ENCODE measurements at regions not wholly inside any gene's neighbourhood (a gene's known extent, or its start where the extent isn't known, plus 50 kb on each side); places are given as distances from the start of the nearest gene placed in this dataset.

DNA sequence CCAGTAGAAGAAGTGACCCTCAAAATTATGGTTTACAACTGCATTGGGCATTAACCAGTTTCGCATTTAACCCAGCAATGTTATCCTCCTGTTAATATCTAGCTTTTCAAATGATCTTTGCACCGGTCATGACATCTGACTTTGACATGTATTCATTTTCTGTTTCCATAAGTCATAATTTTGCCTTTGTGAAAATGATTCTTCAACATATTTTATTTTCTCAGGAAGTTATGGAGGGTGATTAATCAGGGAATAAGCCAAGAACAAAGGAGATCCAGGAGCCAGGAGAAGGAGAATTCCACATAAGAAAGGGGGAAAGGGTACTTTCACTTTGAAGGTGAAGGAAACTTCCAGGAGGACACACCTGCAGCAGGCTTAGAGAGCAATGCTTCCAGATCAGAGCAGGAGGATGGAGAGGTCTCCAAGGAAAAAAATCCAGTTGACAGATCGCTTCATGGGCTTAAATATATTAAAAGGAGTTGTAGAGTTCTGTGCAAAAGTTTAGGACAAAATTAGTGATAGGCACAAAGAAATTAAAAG is 92.1 kb upstream of the FAM3C start:
- no peak for DNase-seq

DNA sequence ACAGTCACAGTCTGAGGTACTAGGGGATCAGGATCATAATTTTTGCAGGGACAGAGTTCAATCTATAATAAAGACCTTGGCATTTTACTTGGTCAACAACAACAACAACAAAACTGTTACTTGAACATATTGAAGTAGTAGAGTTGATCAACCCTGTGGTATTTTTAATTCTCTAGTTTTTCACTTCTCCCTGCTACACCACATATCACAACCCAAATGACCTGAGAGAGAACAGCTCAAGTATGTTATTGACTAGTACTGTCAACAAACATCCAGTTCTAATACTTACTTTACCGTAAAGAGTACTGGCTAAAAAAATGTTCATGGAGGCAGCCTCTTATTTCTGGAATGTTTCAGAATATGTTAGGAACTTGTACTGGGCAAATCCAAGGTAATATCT is 90.5 kb upstream of the FAM3C start:
- DNase-seq, result no peak

DNA sequence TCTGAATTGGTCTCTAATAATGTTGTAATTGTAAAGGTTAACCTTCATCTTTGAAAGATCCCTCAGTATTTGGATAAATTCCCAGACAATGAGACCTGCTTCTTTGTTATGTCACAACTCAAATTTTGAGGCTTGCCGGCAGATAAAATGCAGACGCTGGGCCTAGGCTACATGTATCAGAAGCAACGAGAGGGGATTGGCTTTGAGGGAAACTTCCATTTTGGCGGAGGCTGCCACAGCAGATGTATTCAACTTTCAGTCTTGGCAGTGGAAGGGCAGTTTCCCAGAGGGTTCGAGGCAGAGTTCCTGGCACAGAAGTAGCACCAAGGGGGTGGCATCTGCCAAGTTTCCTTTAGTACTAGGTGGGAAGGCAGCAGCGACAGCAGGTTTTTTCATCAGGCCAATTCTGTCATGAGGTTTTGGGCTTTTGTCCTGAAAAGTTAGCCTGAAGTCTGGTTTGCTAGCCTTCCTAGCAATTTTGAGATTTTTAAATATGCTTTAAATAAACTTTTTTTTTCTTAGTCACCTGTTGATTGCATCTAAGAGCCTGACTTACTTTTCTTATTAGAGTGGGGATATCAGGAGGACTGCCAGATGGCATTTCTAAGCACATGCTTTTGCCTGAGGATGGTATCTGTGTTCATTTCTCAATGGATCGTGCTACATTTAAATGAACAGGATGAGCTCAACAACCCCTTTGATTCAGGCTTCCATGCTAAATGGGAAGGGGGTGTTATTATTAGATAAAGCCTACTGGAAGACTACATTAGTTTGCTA is 89.5 kb upstream of the FAM3C start:
- DNase-seq, result no peak

DNA sequence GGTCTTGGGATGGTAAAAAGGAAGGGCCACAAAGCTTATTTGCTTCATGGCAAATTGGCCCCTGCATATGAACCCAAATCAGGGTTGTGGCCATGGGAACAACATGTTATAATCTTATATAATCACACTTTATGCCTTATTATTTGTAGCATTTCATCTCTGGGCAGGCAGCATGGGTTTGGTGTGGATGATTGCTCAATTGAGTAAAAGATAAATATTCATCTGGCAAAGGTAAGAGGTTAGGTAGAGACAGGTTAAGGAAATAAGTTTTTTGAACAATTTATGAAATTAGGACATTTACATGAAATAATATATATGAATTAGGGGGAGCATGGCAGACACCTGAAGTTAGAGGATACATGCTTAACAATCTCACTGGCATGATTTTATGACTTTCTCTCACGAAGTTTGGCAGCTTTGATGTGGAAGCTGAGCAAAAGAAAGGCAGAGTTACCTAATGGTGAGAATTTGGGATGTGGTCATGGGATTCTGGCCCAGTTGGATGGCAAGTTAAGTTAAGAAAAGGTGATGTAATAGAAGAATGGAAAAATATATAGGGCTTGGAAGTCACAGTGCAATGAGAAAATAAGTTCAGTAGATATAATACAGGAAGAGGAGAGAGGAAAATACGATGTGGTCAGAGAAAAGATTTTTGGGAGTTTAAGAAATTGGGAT is 88.1 kb upstream of the FAM3C start:
- no peak for DNase-seq

DNA sequence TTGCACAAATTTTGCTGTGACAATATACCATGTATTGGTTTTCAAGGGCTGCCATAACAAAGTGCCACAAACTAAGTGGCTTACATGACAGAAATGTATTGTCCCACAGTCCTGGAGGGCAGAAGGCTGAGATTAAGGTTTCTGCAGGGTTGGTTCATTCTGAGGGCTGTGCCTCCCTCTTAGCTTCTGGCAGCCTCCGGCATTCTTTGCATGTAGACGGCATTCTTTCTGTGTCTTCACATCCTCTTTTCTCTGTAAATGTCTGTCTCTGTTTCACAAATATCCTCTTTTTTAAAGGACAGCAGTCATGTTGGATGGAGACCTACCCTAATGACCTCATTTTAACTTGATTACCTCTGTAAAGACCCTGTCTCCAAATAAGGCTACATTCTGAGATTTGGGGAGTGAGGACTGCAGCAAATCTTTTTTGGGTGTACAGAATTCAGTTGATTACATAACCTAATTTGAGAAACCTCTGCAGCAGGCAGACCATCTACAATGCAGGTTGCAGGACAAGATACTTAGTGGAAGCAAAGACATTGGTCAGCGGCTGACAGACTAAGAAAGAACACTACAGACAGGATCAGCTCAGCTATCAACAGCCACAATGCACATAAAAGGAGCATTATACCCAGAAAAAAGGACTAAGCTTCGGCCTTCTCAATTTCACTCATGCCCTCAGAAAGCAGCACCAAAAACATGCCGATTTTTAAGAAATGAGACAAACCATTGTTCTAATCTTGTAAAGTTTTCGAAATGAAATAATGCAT is 84.6 kb upstream of the FAM3C start:
- DNase-seq, result no peak

DNA sequence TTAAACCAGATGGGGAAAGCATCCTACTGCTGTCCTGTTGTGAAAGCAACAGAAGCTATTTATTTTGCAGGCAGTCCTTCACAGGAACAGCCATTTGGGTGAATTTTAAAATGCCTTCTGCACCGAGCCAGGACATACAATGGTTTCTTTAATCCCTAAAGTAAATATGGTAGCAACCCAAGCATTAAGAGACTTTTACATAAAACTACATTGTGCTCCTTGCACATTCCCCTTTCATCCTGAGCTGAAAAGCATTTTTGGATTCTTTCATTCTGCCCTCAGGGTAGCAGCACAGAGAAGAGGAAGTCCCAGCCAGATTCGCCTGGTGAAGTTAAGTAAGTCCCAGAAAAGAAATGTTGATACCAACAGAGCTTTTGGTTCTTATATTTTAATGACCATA is 84.0 kb upstream of the FAM3C start:
- DNase-seq, result no peak

DNA sequence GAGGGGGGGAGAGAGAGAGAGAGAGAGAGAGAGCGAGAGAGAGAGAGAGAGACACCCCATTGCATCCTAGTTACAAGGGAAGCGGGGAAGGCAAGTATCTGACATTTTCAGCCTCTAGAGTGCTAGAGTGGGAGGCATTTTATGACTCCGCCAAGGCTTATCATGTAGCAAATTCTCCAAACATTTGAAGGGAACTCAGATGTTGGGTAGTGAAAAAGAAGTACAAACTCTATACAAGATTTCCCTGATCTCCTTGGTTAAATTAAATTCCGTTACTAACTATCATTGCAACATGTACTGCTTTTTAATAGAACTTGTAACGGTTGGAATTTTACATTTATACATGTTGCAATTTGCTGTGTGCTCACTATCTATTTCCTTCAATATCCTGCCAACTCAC is 83.4 kb upstream of the FAM3C start:
- DNase-seq, result no peak

GRCh38 chr7:121475806-121476205 is 79.7 kb upstream of the FAM3C start:
- DNase-seq, result no peak

DNA sequence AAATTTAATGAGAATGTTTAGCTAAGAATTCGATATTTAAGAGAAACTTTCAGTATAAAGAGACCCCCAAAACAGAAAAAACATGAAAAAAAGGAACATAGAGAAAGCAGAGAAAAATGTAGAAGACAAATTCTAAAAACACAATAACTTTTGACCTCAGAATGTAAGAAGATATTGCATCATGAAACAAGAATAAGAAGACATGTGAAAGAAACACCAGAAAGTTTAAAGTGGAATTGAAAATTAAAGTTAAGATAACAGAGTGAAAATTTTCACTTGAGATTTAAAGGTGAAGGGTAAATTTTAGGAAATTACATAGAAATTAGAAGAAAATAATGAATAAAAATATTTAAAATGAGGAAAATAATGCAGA is 78.2 kb upstream of the FAM3C start:
- DNase-seq, result no peak

DNA sequence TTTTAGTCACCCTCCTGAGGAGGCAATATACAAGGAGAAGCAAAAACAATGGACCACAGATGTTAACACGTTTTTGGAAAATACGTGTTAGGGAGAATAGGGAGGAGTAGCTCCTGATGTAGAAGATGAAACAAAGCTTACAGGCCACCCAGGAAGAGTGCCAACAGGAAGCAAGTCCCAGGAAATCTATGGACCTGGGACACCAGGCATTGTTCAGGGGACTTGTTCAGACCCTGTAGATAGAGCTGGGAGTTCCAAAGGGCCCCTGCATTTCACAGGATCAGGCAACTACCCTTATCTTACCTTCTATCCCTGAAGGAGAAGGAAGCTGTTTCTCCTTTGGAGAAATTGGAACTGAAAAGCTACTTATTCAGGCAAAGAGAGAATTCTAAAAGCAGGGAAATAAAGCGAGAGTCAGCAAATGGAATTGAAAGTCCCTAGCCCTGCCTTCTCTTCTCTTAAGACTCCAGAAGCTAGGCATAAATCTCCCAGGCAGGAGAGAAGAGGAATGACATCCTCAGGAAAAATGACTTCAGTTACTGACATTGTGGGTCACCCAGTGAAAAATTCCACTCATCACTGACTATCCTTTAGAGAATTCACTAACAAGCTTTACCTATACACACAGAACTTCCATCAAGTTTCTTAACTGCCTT is 77.7 kb upstream of the FAM3C start:
- no peak for DNase-seq

DNA sequence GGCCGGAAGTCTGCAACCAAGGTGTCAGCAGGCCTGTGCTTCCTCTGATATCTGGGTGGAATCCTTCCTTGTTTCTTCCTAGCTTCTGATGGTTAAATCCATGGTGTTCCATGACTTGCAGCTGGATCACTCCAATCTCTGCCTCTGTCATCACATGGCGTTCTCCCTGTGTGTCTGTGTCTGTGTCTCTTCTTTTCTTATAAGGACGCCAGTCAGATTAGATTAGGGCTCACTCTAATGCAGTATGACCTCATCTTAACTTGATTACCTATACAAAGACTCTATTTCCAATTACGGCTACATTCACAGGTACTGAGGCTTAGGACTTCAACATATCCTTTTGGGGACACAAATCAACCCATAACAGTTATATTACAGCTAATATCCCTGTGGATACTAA is 70.3 kb upstream of the FAM3C start:
- DNase-seq, result no peak

DNA sequence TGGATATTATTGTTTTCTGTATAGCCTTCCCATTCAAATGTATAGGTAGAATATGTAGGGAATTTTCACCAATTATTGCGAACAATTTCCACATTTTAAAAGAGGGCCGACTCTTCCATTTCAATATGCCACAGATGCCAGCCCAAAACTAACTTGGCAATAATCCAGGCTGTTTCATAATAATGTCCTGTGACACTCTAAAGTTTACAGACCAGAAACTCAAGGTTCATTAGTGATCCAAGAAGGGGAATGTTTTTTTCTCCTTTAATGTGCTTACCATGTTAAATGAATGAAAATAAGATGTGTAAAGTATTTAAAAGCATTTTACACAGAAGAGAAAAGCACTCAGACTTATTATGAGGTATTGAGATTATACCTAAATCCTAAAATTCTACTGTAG is 63.0 kb upstream of the FAM3C start:
- no peak for DNase-seq

- DNase-seq, result no peak
Observed at GRCh38 chr7:121456785-121457359, 60.8 kb upstream of the FAM3C start.

- no peak for DNase-seq
Observed at GRCh38 chr7:121456015-121456414, 59.9 kb upstream of the FAM3C start.

- DNase-seq, result no peak
Observed at GRCh38 chr7:121452389-121452788, 56.3 kb upstream of the FAM3C start.

- DNase-seq, result no peak
Observed at GRCh38 chr7:121451367-121452094, 55.4 kb upstream of the FAM3C start.

GRCh38 chr7:121450631-121451198 is 54.6 kb upstream of the FAM3C start:
- no peak for DNase-seq

DNA sequence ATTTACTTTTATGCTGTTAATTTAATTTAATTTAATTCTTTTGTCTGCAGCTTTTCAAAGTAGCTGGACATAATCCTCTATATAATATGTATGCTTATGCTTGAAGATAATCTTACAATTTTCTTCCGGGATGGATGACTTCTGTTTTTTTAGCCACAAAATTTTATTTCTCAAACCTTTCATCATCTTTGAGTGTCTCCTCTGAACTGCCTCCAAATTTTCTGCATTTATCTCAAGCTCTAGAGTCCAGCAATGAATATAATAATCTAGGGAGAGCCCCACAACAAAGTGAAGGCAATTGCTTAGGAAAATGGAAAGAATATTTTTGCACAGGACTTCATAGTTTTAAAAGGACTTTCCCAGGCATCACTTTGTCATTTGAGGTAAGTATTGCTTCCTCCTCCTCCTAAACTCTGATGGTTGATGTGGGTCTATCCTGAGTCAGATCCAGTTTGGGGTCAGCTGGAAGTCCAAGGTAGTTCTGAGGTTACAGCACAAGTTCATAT is 53.7 kb upstream of the FAM3C start:
- DNase-seq, result no peak

DNA sequence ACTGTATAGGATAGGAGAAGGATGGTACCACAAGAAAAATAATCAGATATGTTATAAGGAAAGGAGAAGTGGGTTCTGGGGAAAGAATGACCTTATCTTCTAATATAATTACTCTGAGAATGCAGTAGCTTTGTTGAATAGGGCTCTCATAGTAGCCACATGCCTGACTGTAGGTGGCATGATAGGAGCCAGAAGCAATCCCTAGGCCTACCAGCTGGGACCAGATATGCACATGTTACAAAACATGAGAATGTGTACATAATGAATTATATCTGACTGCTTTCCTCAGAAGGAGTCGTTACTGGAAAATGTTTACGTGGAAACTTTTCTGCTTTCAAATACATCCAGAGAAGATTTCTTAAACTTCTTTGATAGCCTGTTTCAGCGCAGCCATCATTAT is 53.2 kb upstream of the FAM3C start:
- no peak for DNase-seq

GRCh38 chr7:121448429-121448828 is 52.3 kb upstream of the FAM3C start:
- DNase-seq, result no peak

DNA sequence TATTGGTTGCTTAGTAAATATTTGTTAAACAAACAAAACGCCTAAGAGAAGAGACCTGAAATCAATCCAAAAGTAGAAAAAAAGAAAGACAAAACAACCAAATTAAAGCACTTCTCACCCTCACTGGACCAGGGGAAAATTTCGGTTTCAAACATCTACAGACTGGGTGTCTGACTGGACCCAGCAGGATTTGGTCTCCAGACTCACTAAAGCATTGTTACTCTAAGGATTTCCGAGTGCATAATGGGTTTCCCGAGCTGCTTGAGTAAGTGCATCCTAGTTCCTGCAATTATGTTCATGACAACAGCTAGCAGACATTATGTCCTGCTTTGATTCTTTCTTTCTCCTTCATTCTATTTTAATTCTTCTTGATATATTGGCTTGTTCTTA is 51.8 kb upstream of the FAM3C start:
- DNase-seq, result no peak

All from CD4-positive, alpha-beta T cell treated with Interleukin-12 subunit alpha and Interleukin-12 subunit beta, for 1 hour (primary cell).